ENCODE measurements at regions not wholly inside any gene's neighbourhood (a gene's known extent, or its start where the extent isn't known, plus 50 kb on each side); places are given as distances from the start of the nearest gene placed in this dataset.

DNA sequence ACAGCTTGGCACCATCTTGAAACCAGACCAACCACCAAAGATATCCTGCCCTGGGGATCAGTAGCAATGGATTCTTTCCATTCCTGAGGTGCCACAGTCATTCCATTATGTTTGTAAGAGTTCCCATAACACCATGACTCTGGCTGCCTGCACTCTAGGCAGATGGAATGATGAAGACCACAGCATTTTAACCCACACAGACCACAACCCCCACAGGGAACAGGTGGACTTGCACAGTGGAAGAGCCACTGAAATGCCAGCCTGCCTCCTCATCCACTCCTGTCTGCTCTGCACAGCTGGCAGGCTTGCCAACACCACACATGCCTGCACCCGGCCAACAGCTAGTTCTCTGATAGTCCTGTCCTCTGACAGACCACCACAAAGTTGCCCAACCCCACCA, 2362.2 kb upstream of the AGA start:
- DNase-seq (ENCODE audit: low read depth), result no peak
- TF ChIP-seq CTCF (IDR thresholded peaks at IDR 0.05; ENCODE audit: control insufficient read depth, insufficient read depth, low read depth, low read length, missing control alignments), result no peak
- H3K4me3 ChIP-seq (ENCODE audit: control insufficient read depth, low read depth, low read length), result no peak overlapping the region

DNA sequence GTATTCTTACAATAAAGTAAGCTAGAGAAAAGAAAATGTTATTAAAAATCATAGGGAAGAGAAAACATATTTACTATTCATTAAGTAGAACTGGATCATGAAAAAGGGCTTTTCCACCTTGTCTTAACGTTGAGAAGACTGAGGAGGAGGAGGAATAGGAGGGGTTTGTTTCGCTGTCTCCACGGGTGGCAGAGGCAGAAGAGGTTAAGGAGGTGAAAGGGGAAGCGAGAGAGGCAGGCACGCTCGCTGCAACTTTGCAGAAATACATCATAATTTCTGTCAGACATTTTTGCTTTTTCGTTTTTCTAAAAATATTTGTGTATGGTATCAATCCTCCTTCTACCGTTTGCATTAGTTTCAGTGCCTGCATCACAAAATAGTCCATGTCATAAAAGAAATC, 2375.1 kb upstream of the AGA start:
- no peak for DNase-seq (ENCODE audit: low read depth)
- TF ChIP-seq CTCF (IDR thresholded peaks at IDR 0.05; ENCODE audit: control insufficient read depth, insufficient read depth, low read depth, low read length, missing control alignments), result no peak
- no peak overlapping the region for H3K4me3 ChIP-seq (ENCODE audit: control insufficient read depth, low read depth, low read length)

- H3K4me3 ChIP-seq (ENCODE audit: control insufficient read depth, low read depth, low read length), result no peak overlapping the region
- TF ChIP-seq CTCF (IDR thresholded peaks at IDR 0.05; ENCODE audit: control insufficient read depth, insufficient read depth, low read depth, low read length, missing control alignments), result no peak
- no peak for DNase-seq (ENCODE audit: low read depth)
Observed at GRCh38 chr4:179823342-179823741, 2381.1 kb upstream of the AGA start.

- DNase-seq (ENCODE audit: low read depth), result no peak
- TF ChIP-seq CTCF (IDR thresholded peaks at IDR 0.05; ENCODE audit: control insufficient read depth, insufficient read depth, low read depth, low read length, missing control alignments), result no peak
- H3K4me3 ChIP-seq (ENCODE audit: control insufficient read depth, low read depth, low read length), result no peak overlapping the region
Observed at GRCh38 chr4:179831274-179831673, 2389.0 kb upstream of the AGA start.

- H3K4me3 ChIP-seq (ENCODE audit: control insufficient read depth, low read depth, low read length), result no peak overlapping the region
- DNase-seq (ENCODE audit: low read depth), result no peak
- no peak for TF ChIP-seq CTCF (IDR thresholded peaks at IDR 0.05; ENCODE audit: control insufficient read depth, insufficient read depth, low read depth, low read length, missing control alignments)
Observed at GRCh38 chr4:179836179-179837075, 2394.2 kb upstream of the AGA start.

DNA sequence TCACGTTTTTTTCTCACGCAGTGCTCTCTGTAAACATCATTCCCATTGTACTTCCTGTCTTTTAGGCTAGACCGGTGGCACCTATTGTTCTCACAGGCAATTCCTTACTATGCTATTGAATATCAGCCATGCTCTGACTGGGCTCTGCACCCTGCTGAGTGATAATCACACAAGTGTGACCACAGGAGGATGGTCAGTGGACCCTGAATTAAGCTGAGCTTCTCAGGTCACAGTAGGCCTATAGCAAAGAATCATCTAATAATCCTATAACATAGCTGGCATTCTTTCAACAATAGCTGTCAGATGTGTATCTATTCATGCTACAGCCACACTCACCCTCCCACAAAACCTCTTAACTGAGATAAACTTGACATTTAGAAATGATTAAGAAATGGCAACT, 2399.8 kb upstream of the TENM3 start:
- H3K4me3 ChIP-seq (ENCODE audit: control insufficient read depth, low read depth, low read length), result no peak overlapping the region
- no peak for TF ChIP-seq CTCF (IDR thresholded peaks at IDR 0.05; ENCODE audit: control insufficient read depth, insufficient read depth, low read depth, low read length, missing control alignments)
- no peak for DNase-seq (ENCODE audit: low read depth)

Measured in AG09309 (cell line).